Dendritic cell treated with granulocyte-macrophage colony-stimulating factor and Interleukin-4, amounts not matched to agents 40 ng/mL and 50 ng/mL, for 4 days (primary cell): ENCODE measurements at regions not wholly inside any gene's neighbourhood (a gene's known extent, or its start where the extent isn't known, plus 50 kb on each side); places are given as distances from the start of the nearest gene placed in this dataset.

Source experiments
- H3K27ac Mint-ChIP-seq: one replicate; pipeline ENCODE4 v1.8.0; 2022; ENCODE audit warnings: mild to moderate bottlenecking, mixed read lengths
- H3K27me3 Mint-ChIP-seq: one replicate; pipeline ENCODE4 v1.8.0; 2022; ENCODE audit warnings: mild to moderate bottlenecking, mixed read lengths
- H3K36me3 Mint-ChIP-seq: one replicate; pipeline ENCODE4 v1.8.0; 2022; ENCODE audit warnings: low read depth, mixed read lengths
- H3K4me1 Mint-ChIP-seq: one replicate; pipeline ENCODE4 v1.8.0; 2022; ENCODE audit warnings: low read depth, mixed read lengths
- H3K4me3 Mint-ChIP-seq: one replicate; pipeline ENCODE4 v1.8.0; 2022; ENCODE audit warnings: mild to moderate bottlenecking, moderate library complexity, mixed read lengths
- H3K9me3 Mint-ChIP-seq: one replicate; pipeline ENCODE4 v1.8.0; 2022; ENCODE audit warnings: mixed read lengths
- intact Hi-C: fragments of 100-400 bp; cut with micrococcal nuclease; formaldehyde crosslinking; loops from one replicate; pipeline ENCODE4 v1.15.0; 2022

GRCh38 chr2:225340923-225341322 lies 58.6 kb upstream of the NYAP2 start:
- Mint-ChIP-seq H3K27me3 (no peaks in the 10 kb centered on the region), H3K4me3 (no peak overlapping the region), H3K9me3 (peaks cover 4% of the 10 kb centered on the region), H3K27ac (no peak overlapping the region), H3K36me3 (no peaks in the 10 kb centered on the region), H3K4me1 (no peaks in the 10 kb centered on the region)
- intact Hi-C loops: no loop called here

GRCh38 chr2:225337183-225337582 lies 62.3 kb upstream of the NYAP2 start:
- Mint-ChIP-seq H3K4me1 (no peaks in the 10 kb centered on the region), H3K36me3 (no peaks in the 10 kb centered on the region), H3K27ac (no peak overlapping the region), H3K27me3 (no peaks in the 10 kb centered on the region), H3K4me3 (no peak overlapping the region), H3K9me3 (no peaks in the 10 kb centered on the region)
- intact Hi-C loops: no loop called here

GRCh38 chr2:225334514-225334913 lies 65.0 kb upstream of the NYAP2 start:
- H3K4me3 Mint-ChIP-seq: no peak overlapping the region
- H3K27me3 Mint-ChIP-seq: no peaks in the 10 kb centered on the region
- H3K9me3 Mint-ChIP-seq: no peaks in the 10 kb centered on the region
- intact Hi-C loops: no loop called here
- no peaks in the 10 kb centered on the region for H3K4me1 Mint-ChIP-seq
- H3K36me3 Mint-ChIP-seq: no peaks in the 10 kb centered on the region
- H3K27ac Mint-ChIP-seq: no peak overlapping the region

- Mint-ChIP-seq H3K4me1 (no peaks in the 10 kb centered on the region), H3K27me3 (no peaks in the 10 kb centered on the region), H3K9me3 (no peaks in the 10 kb centered on the region), H3K27ac (no peak overlapping the region), H3K4me3 (no peak overlapping the region), H3K36me3 (no peaks in the 10 kb centered on the region)
- intact Hi-C loops: no loop called here
Measured at GRCh38 chr2:225328192-225328591, 71.3 kb upstream of the NYAP2 start.

GRCh38 chr2:225326969-225327368 lies 72.5 kb upstream of the NYAP2 start:
- Mint-ChIP-seq H3K36me3 (no peaks in the 10 kb centered on the region), H3K27me3 (no peaks in the 10 kb centered on the region), H3K4me3 (no peak overlapping the region), H3K9me3 (no peaks in the 10 kb centered on the region), H3K4me1 (no peaks in the 10 kb centered on the region), H3K27ac (no peak overlapping the region)
- intact Hi-C loops: no loop called here

GRCh38 chr2:225319872-225320271 lies 79.6 kb upstream of the NYAP2 start:
- Mint-ChIP-seq H3K4me3 (no peak overlapping the region), H3K27ac (no peak overlapping the region), H3K4me1 (no peaks in the 10 kb centered on the region), H3K9me3 (no peaks in the 10 kb centered on the region), H3K27me3 (no peaks in the 10 kb centered on the region), H3K36me3 (no peaks in the 10 kb centered on the region)
- intact Hi-C loops: no loop called here

GRCh38 chr2:225318440-225318839 lies 81.1 kb upstream of the NYAP2 start:
- H3K4me1 Mint-ChIP-seq: no peaks in the 10 kb centered on the region
- intact Hi-C loops: no loop called here
- H3K36me3 Mint-ChIP-seq: no peaks in the 10 kb centered on the region
- H3K27me3 Mint-ChIP-seq: no peaks in the 10 kb centered on the region
- no peak overlapping the region for H3K4me3 Mint-ChIP-seq
- H3K27ac Mint-ChIP-seq: no peak overlapping the region
- no peaks in the 10 kb centered on the region for H3K9me3 Mint-ChIP-seq

- intact Hi-C loops: no loop called here
- Mint-ChIP-seq H3K27me3 (no peaks in the 10 kb centered on the region), H3K36me3 (no peaks in the 10 kb centered on the region), H3K4me1 (no peaks in the 10 kb centered on the region), H3K27ac (no peak overlapping the region), H3K4me3 (no peak overlapping the region), H3K9me3 (no peaks in the 10 kb centered on the region)
Measured at GRCh38 chr2:225317186-225317585, 82.3 kb upstream of the NYAP2 start.

GRCh38 chr2:225310745-225311144 lies 88.8 kb upstream of the NYAP2 start:
- H3K36me3 Mint-ChIP-seq: no peaks in the 10 kb centered on the region
- H3K27ac Mint-ChIP-seq: no peak overlapping the region
- no peaks in the 10 kb centered on the region for H3K27me3 Mint-ChIP-seq
- no peaks in the 10 kb centered on the region for H3K9me3 Mint-ChIP-seq
- H3K4me3 Mint-ChIP-seq: no peak overlapping the region
- no peaks in the 10 kb centered on the region for H3K4me1 Mint-ChIP-seq
- intact Hi-C loops: no loop called here

- Mint-ChIP-seq H3K27me3 (no peaks in the 10 kb centered on the region), H3K9me3 (no peaks in the 10 kb centered on the region), H3K36me3 (no peaks in the 10 kb centered on the region), H3K27ac (no peak overlapping the region), H3K4me1 (no peaks in the 10 kb centered on the region), H3K4me3 (no peak overlapping the region)
- intact Hi-C loops: no loop called here
Measured at GRCh38 chr2:225309516-225309915, 90.0 kb upstream of the NYAP2 start.

GRCh38 chr2:225296951-225297350 lies 102.6 kb upstream of the NYAP2 start:
- Mint-ChIP-seq H3K9me3 (peaks cover 17% of the 10 kb centered on the region), H3K4me1 (no peaks in the 10 kb centered on the region), H3K36me3 (no peaks in the 10 kb centered on the region), H3K27me3 (no peaks in the 10 kb centered on the region), H3K4me3 (no peak overlapping the region), H3K27ac (no peak overlapping the region)
- intact Hi-C loops: no loop called here

GRCh38 chr2:225295102-225295501 lies 104.4 kb upstream of the NYAP2 start:
- intact Hi-C loops: no loop called here
- Mint-ChIP-seq H3K4me3 (no peak overlapping the region), H3K27ac (no peak overlapping the region), H3K36me3 (no peaks in the 10 kb centered on the region), H3K27me3 (no peaks in the 10 kb centered on the region), H3K4me1 (no peaks in the 10 kb centered on the region), H3K9me3 (peaks cover 5% of the 10 kb centered on the region)

- Mint-ChIP-seq H3K27me3 (no peaks in the 10 kb centered on the region), H3K36me3 (no peaks in the 10 kb centered on the region), H3K4me1 (no peaks in the 10 kb centered on the region), H3K4me3 (no peak overlapping the region), H3K9me3 (peaks cover 5% of the 10 kb centered on the region), H3K27ac (no peak overlapping the region)
- intact Hi-C loops: no loop called here
Measured at GRCh38 chr2:225293638-225294037, 105.9 kb upstream of the NYAP2 start.

GRCh38 chr2:225290757-225291400 lies 108.6 kb upstream of the NYAP2 start:
- Mint-ChIP-seq H3K27me3 (no peaks in the 10 kb centered on the region), H3K27ac (no peak overlapping the region), H3K36me3 (no peaks in the 10 kb centered on the region), H3K4me1 (no peaks in the 10 kb centered on the region), H3K9me3 (peaks cover 5% of the 10 kb centered on the region), H3K4me3 (no peak overlapping the region)
- intact Hi-C loops: no loop called here

GRCh38 chr2:225289659-225290058 lies 109.9 kb upstream of the NYAP2 start:
- Mint-ChIP-seq H3K4me1 (no peaks in the 10 kb centered on the region), H3K27ac (no peak overlapping the region), H3K36me3 (no peaks in the 10 kb centered on the region), H3K4me3 (no peak overlapping the region), H3K9me3 (peaks cover 5% of the 10 kb centered on the region), H3K27me3 (no peaks in the 10 kb centered on the region)
- intact Hi-C loops: no loop called here
